ENCODE measurements at regions not wholly inside any gene's neighbourhood (a gene's known extent, or its start where the extent isn't known, plus 50 kb on each side); places are given as distances from the start of the nearest gene placed in this dataset.

GRCh38 chr2:16259010-16259409 lies 318.7 kb downstream of the MYCN start:
- TF ChIP-seq CTCF (IDR thresholded peaks at IDR 0.05; ENCODE audit: low read depth, low read length, missing input control) (no peak), HNF4G (IDR thresholded peaks at IDR 0.05) (no peak), ZBTB33 (IDR thresholded peaks at IDR 0.05) (no peak), TAF1 (conservative IDR thresholded peaks at IDR 0.05) (no peak), EGR1 (IDR thresholded peaks at IDR 0.05; ENCODE audit: low read depth in 2 of 2) (no peak)
